GM18517 (cell line): ENCODE measurements at regions not wholly inside any gene's neighbourhood (a gene's known extent, or its start where the extent isn't known, plus 50 kb on each side); places are given as distances from the start of the nearest gene placed in this dataset.
"Not testable (repeated sequence)": the region's sequence is repeated elsewhere in the genome, so short reads cannot be mapped to it uniquely, and the experiment has no call there.

Experiments used
- ATAC-seq: cut with Tn5 transposase; IDR thresholded peaks from one replicate; pipeline ENCODE4 v1.9.1; 2021; ENCODE audit warnings: mild to moderate bottlenecking, moderate library complexity; ENCODE audit not compliant: unreplicated experiment

- ATAC-seq: no peak
These were observed 256.9 kb downstream of the SPRY2 start for GRCh38 chr13:80083853-80084676.

GRCh38 chr13:80083081-80083852 is 257.7 kb downstream of the SPRY2 start:
- ATAC-seq: no peak

- ATAC-seq: no peak
These were observed 258.4 kb downstream of the SPRY2 start for GRCh38 chr13:80082396-80083080.

GRCh38 chr13:80074811-80075210 is 266.1 kb downstream of the SPRY2 start:
- ATAC-seq: no peak

DNA sequence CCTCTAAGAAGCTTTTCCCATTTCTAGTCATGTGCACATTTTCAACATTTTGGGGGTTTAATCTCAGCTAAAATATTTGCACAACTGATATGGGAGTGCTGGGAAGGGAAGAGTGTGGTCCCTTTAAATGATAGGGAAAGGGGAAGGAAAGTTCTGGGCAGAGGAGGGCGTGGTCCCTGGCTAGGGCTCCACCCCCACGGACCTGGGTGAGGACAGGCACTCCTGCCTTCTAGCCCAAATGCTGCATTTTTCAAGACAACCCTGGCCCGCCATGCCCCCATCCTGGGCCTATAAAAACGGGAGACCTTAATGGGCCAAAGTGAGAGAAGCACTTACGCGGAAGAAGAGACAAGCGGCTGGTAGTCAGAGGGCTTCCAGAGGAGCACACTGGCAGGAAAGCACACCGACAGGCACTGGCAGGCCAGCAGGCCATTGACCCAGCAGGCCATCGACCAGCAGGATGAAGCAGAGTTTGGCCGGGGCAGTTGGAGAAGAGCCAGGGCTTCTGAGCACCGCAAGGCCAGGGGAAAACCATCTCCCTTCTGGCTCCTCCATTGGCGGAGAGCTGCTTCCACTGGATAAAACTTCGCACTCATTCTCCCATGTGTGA is 266.7 kb downstream of the SPRY2 start:
- no peak for ATAC-seq

- ATAC-seq: no peak
These were observed 268.7 kb downstream of the SPRY2 start for GRCh38 chr13:80072231-80072630.

GRCh38 chr13:80070024-80070703 is 270.8 kb downstream of the SPRY2 start:
- no peak for ATAC-seq

- no peak for ATAC-seq
These were observed 271.6 kb downstream of the SPRY2 start for GRCh38 chr13:80069374-80069773.

DNA sequence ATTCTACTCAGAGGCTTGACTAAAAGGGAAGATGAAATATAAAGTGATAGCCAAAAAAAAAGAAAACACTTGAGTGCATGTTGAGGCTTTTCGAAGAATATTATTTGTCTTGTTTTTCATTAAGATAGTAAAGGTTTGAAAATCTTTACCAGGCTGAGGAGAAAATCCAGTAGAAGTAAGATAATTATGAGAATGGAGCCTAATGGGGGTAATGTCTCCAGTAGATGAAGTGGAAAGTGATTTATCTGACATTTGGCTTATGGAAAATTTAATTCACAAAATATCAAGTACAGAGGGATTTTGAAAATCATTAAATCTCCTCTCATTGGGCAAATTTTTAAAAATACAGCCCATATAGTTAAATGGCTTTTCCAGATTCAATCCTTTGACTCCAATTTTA is 274.9 kb downstream of the SPRY2 start:
- no peak for ATAC-seq

- not testable (repeated sequence) for ATAC-seq
These were observed 278.5 kb downstream of the SPRY2 start for GRCh38 chr13:80062416-80062815.

DNA sequence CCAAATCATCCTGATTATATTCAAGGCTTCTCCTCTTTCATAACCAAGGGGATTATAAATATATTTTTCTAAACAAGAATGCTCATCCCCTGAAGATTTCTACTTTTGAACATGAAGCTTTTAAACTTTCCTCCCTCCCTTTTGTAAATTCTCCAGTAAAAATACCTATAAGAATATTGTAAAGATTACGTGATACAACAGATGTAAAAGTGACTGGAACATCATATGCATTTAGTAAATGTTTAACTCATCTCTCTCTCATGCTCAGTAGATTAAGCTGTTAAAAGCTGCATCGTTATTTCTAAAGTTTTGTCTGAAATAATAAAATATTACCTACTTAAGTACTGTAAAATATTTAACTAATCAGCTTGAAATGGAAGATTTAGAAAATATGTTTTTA is 281.1 kb downstream of the SPRY2 start:
- ATAC-seq: no peak

- no peak for ATAC-seq
These were observed 282.3 kb downstream of the SPRY2 start for GRCh38 chr13:80058626-80059025.

GRCh38 chr13:80055847-80056246 is 285.1 kb downstream of the SPRY2 start:
- no peak for ATAC-seq

- ATAC-seq: no peak
These were observed 286.1 kb downstream of the SPRY2 start for GRCh38 chr13:80054806-80055205.

DNA sequence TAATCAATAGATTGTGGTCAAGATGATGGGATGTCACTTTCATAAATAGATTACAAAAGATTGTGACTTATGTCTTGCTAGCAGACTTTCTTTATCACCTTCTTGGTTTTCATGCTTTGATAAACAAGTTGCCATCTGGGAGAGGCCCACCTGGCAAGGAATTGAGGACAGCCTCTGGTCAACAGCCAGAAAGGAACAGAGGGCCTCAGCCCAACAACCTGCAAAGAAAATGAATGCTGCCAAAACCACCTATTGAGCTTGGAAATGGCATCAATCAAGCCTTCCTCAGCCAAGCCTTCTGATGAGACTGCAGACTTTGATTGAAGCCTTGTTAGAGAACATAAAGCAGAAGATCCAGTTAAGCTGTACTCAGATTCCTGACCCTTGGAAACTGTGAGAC is 288.6 kb downstream of the SPRY2 start:
- no peak for ATAC-seq

DNA sequence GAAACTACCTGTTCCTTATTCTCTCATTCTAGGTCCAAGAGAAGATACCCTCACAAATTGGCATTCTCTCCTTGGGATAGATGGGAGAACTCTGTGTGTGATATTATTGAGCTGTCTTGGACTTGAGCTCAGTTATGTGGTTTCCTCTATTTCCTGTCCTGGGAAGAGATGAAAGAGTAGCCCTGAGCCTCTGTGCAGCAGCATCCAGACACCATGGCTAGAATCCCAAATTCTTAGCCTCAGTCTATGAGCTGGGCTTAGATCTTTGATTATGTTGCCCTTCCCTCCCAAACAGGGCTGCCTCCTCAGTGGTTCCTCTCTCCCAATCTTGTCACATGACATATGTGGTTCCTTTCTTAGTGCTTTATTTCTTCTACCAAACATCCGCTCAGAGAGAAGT is 290.7 kb downstream of the SPRY2 start:
- no peak for ATAC-seq

GRCh38 chr13:80048802-80049201 is 292.1 kb downstream of the SPRY2 start:
- peak; percentile 95 for ATAC-seq

DNA sequence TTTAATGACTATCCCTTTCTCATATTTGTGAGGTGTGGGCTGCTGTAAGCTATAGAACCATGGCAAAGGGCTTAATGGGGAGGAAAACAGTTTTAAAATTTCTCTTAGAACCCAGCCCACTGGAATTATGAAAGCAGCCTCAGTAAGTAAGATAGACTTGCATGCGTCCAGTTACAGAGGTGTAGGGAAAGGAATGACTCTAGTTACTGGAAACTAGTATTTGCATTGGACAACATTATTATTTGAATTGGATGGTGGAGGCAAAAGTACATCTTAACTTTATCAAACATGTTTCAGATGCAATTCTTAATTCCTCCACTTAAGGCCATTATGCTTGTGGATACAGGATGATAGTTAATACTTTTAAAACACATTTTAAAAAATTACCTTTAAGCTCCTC is 292.9 kb downstream of the SPRY2 start:
- ATAC-seq: no peak

GRCh38 chr13:80047406-80047805 is 293.5 kb downstream of the SPRY2 start:
- no peak for ATAC-seq

DNA sequence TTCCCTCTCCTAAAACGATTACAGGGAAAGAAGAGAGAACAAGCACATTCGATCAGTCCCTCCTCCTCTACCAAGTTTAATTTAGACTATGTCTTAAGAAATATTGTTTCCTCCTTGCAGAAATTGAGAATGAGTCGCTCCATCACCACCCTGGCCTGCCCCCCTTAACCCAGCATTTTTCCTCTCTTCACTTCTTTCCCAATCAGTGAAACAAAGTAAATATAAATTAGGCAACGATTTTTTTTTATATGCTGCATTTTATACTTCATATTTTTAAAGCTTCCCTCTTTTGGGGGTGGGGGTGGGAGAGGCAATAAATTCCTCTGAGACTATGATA is 300.0 kb downstream of the SPRY2 start:
- no peak for ATAC-seq
